ENCODE measurements at regions not wholly inside any gene's neighbourhood (a gene's known extent, or its start where the extent isn't known, plus 50 kb on each side); places are given as distances from the start of the nearest gene placed in this dataset.

DNA sequence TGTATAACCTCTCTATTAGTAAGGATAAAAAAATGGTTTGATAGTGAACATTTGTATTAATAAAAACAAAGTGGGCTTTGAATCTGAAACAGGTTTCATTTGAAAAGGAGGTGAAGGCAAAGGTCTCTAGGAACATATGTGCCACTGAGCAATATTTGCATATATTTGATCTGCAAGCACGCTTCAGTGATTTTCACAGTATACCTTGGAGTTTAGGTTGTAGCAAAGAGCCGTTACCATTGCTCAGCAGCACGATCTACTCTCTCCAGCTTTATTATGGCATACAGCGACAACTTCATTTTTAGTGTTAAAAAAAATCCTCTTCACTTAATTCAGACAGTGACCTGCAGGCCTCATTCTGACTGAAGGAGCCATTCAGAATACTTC, 75.8 kb upstream of the ZEB2 start:
- TF ChIP-seq, protein P1, sequence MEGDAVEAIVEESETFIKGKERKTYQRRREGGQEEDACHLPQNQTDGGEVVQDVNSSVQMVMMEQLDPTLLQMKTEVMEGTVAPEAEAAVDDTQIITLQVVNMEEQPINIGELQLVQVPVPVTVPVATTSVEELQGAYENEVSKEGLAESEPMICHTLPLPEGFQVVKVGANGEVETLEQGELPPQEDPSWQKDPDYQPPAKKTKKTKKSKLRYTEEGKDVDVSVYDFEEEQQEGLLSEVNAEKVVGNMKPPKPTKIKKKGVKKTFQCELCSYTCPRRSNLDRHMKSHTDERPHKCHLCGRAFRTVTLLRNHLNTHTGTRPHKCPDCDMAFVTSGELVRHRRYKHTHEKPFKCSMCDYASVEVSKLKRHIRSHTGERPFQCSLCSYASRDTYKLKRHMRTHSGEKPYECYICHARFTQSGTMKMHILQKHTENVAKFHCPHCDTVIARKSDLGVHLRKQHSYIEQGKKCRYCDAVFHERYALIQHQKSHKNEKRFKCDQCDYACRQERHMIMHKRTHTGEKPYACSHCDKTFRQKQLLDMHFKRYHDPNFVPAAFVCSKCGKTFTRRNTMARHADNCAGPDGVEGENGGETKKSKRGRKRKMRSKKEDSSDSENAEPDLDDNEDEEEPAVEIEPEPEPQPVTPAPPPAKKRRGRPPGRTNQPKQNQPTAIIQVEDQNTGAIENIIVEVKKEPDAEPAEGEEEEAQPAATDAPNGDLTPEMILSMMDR (IDR thresholded peaks at IDR 0.05) = no peak
- TF ChIP-seq POLR2A (IDR thresholded peaks at IDR 0.05) = no peak
